ENCODE measurements at regions not wholly inside any gene's neighbourhood (a gene's known extent, or its start where the extent isn't known, plus 50 kb on each side); places are given as distances from the start of the nearest gene placed in this dataset.

- TF ChIP-seq POLR2A (IDR thresholded peaks at IDR 0.05): no peak
- TF ChIP-seq EP300 (IDR thresholded peaks at IDR 0.05): no peak
Measured at GRCh38 chr7:12827219-12827821, 139.9 kb downstream of the ARL4A start.

All from sigmoid colon (tissue), 4 donors.